ENCODE measurements at regions not wholly inside any gene's neighbourhood (a gene's known extent, or its start where the extent isn't known, plus 50 kb on each side); places are given as distances from the start of the nearest gene placed in this dataset.
"Not testable (repeated sequence)": the region's sequence is repeated elsewhere in the genome, so short reads cannot be mapped to it uniquely, and the experiment has no call there.

DNA sequence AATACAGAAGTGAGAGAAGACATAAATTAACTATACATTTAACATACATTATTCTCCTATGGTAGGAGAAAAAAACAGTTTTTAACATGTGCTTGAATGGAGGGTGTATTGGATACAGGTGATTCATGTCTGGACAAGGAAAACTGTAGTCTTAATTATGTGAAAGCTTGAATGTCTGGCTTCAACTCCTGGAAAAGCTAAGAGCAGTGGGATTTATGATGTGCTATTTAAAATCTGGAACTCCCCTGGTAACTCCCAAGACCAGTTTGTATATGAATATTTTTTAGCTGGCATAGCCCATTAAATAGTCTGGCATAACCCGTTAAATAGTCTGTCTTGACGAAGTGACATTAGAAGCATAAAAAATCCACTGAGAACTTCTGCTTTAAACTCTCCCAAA, 410.0 kb upstream of the PTCHD4 start:
- Mint-ChIP-seq H3K9me3 (no peaks in the 10 kb centered on the region), H3K4me1 (no peaks in the 10 kb centered on the region), H3K27me3 (ENCODE audit: low read depth, poor library complexity) (no peaks in the 10 kb centered on the region), H3K27ac (no peak overlapping the region), H3K4me3 (no peak overlapping the region), H3K36me3 (ENCODE audit: low read depth) (no peaks in the 10 kb centered on the region)
- no peak for TF ChIP-seq CTCF (IDR thresholded peaks at IDR 0.05)
- DNase-seq = no peak

DNA sequence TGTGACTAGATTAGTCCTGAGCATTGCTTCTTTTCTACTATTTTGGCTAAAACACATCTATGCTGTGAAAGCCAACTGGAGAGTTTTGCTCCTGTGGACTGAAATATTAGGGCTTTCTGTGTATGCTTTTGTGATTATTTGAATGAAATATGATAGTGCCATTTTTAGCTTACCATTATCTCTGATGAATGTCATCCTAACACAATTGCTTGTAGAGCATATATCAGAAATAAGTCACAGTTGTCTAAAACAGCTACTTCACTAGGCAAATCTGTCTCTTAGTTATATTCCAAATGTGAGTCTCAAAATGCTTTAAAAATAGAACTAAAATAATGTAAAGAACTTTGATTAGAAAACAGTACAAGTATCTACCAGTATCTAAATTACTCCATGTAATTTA, 401.4 kb upstream of the PTCHD4 start:
- Mint-ChIP-seq H3K9me3 (no peaks in the 10 kb centered on the region), H3K27me3 (ENCODE audit: low read depth, poor library complexity) (no peaks in the 10 kb centered on the region), H3K4me1 (no peaks in the 10 kb centered on the region), H3K36me3 (ENCODE audit: low read depth) (no peaks in the 10 kb centered on the region), H3K27ac (no peak overlapping the region), H3K4me3 (no peak overlapping the region)
- no peak for TF ChIP-seq CTCF (IDR thresholded peaks at IDR 0.05)
- DNase-seq = no peak

GRCh38 chr6:48511378-48511777, 400.4 kb upstream of the PTCHD4 start:
- H3K4me3 Mint-ChIP-seq = no peak overlapping the region
- H3K4me1 Mint-ChIP-seq = no peaks in the 10 kb centered on the region
- no peak for DNase-seq
- no peak for TF ChIP-seq CTCF (IDR thresholded peaks at IDR 0.05)
- no peak overlapping the region for H3K27ac Mint-ChIP-seq
- H3K27me3 Mint-ChIP-seq (ENCODE audit: low read depth, poor library complexity) = no peaks in the 10 kb centered on the region
- H3K9me3 Mint-ChIP-seq = no peaks in the 10 kb centered on the region
- H3K36me3 Mint-ChIP-seq (ENCODE audit: low read depth) = no peaks in the 10 kb centered on the region

GRCh38 chr6:48505621-48506020, 394.6 kb upstream of the PTCHD4 start:
- no peak for DNase-seq
- peaks cover 6% of the 10 kb centered on the region for H3K9me3 Mint-ChIP-seq
- H3K27me3 Mint-ChIP-seq (ENCODE audit: low read depth, poor library complexity) = no peaks in the 10 kb centered on the region
- H3K36me3 Mint-ChIP-seq (ENCODE audit: low read depth) = no peaks in the 10 kb centered on the region
- TF ChIP-seq CTCF (IDR thresholded peaks at IDR 0.05) = no peak
- no peaks in the 10 kb centered on the region for H3K4me1 Mint-ChIP-seq
- H3K27ac Mint-ChIP-seq = no peak overlapping the region
- H3K4me3 Mint-ChIP-seq = no peak overlapping the region

DNA sequence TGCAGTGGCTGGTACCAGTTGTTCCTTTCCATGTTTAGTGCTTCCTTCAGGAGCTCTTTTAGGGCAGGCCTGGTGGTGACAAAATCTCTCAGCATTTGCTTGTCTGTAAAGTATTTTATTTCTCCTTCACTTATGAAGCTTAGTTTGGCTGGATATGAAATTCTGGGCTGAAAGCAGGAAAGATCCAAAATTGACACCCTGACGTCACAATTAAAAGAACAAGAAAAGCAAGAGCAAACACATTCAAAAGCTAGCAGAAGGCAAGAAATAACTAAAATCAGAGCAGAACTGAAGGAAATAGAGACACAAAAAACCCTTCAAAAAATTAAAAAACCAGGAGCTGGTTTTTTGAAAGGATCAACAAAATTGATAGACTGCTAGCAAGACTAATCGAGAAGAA, 382.4 kb upstream of the PTCHD4 start:
- H3K9me3 Mint-ChIP-seq; H3K27me3 Mint-ChIP-seq (ENCODE audit: low read depth, poor library complexity); DNase-seq; H3K27ac Mint-ChIP-seq; H3K36me3 Mint-ChIP-seq (ENCODE audit: low read depth); H3K4me3 Mint-ChIP-seq; H3K4me1 Mint-ChIP-seq: not testable (repeated sequence)

DNA sequence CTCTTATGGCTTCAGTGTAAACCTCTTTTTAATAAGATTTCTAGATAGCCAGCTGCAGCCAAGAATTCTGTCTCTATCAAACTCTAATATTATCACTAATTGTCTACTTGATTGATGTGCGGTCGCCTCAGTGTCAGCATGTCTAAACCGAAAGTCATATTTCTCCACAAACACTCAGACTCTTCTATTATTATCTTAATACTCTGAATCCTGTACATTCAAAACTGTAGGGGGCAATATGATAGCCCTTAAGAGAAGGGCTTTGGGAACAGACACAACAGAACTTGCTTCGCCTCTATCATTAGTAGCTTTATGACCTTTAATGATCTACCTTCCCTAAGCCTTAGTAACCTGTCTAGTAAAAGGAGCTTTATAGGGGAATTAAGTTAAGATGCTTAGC, 379.7 kb upstream of the PTCHD4 start:
- Mint-ChIP-seq H3K9me3 (peaks cover 6% of the 10 kb centered on the region), H3K27me3 (ENCODE audit: low read depth, poor library complexity) (peaks cover under 1% of the 10 kb centered on the region), H3K27ac (no peak overlapping the region), H3K4me1 (no peaks in the 10 kb centered on the region), H3K36me3 (ENCODE audit: low read depth) (no peaks in the 10 kb centered on the region), H3K4me3 (no peak overlapping the region)
- TF ChIP-seq CTCF (IDR thresholded peaks at IDR 0.05) = no peak
- no peak for DNase-seq

- TF ChIP-seq CTCF (IDR thresholded peaks at IDR 0.05) = no peak
- H3K36me3 Mint-ChIP-seq (ENCODE audit: low read depth) = no peaks in the 10 kb centered on the region
- H3K4me1 Mint-ChIP-seq = no peaks in the 10 kb centered on the region
- no peak for DNase-seq
- no peak overlapping the region for H3K27ac Mint-ChIP-seq
- H3K4me3 Mint-ChIP-seq = no peak overlapping the region
- no peaks in the 10 kb centered on the region for H3K27me3 Mint-ChIP-seq (ENCODE audit: low read depth, poor library complexity)
- no peaks in the 10 kb centered on the region for H3K9me3 Mint-ChIP-seq
These were observed 375.9 kb upstream of the PTCHD4 start for GRCh38 chr6:48486876-48487275.
